OCI-LY3 (cell line): ENCODE measurements at regions not wholly inside any gene's neighbourhood (a gene's known extent, or its start where the extent isn't known, plus 50 kb on each side); places are given as distances from the start of the nearest gene placed in this dataset.

Source experiments
- H2AFZ ChIP-seq: fragments of 200-600, 300-600 bp; shearing (Covaris generic); 2 replicates; pipeline ENCODE4 v1.6.0; 2014; ENCODE audit warnings: antibody characterized with exemption, low read depth, low read length
- H3K27ac ChIP-seq: fragments of 200-600, 300-600 bp; sonication (generic); 2 replicates; pipeline ENCODE4 v1.5.1; 2014; ENCODE audit warnings: mild to moderate bottlenecking, low read length, moderate library complexity, mixed read lengths
- H3K27me3 ChIP-seq: fragments of 200-600, 300-600 bp; sonication (generic); 2 replicates; pipeline ENCODE4 v1.6.1; 2014; ENCODE audit warnings: low read depth, low read length, mixed read lengths
- H3K36me3 ChIP-seq: fragments of 200-600, 300-600 bp; sonication (generic); replicated peaks from 2 replicates; pipeline ENCODE3; 2014; ENCODE audit warnings: low read depth, low read length, mixed read lengths
- H3K4me1 ChIP-seq: fragments of 300-600, 200-600 bp; sonication (generic); 2 replicates; pipeline ENCODE4 v1.6.1; 2014; ENCODE audit warnings: low read length, mixed read lengths
- H3K4me2 ChIP-seq: fragments of 200-600, 300-600 bp; sonication (generic); 2 replicates; pipeline ENCODE4 v1.6.1; 2014; ENCODE audit warnings: low read length, mixed read lengths
- H3K4me3 ChIP-seq: fragments of 300-600, 200-600 bp; sonication (generic); 2 replicates; pipeline ENCODE4 v1.5.1; 2014; ENCODE audit warnings: antibody characterized with exemption, mild to moderate bottlenecking, low read length, moderate library complexity
- H3K79me2 ChIP-seq: fragments of 300-600, 200-600 bp; shearing (Covaris generic); 2 replicates; pipeline ENCODE4 v1.6.1; 2014; ENCODE audit warnings: mild to moderate bottlenecking, low read length, mixed read lengths
- H3K9ac ChIP-seq: fragments of 300-600, 200-600 bp; shearing (Covaris generic); 2 replicates; pipeline ENCODE4 v1.6.0; 2014; ENCODE audit warnings: mild to moderate bottlenecking, low read length, moderate library complexity
- H3K9me3 ChIP-seq: fragments of 200-600, 300-600 bp; shearing (Covaris generic); 2 replicates; pipeline ENCODE4 v1.6.1; 2014; ENCODE audit warnings: low read length, mixed read lengths; ENCODE audit not compliant: insufficient read depth
- H4K20me1 ChIP-seq: fragments of 200-600, 300-600 bp; sonication (generic); 2 replicates; pipeline ENCODE4 v1.6.1; 2016; ENCODE audit warnings: low read length, mixed read lengths; ENCODE audit not compliant: insufficient read depth
- EZH2phosphoT487 ChIP-seq: fragments of 200-600 bp; shearing (Covaris generic); IDR thresholded peaks from 2 replicates; pipeline ENCODE4 v1.6.1; 2018; ENCODE audit warnings: antibody characterized with exemption, mixed run types, low read depth
- TF ChIP-seq, protein P1 (sequence below): fragments of 200-600, 300-600 bp; sonication (generic); IDR thresholded peaks from 2 replicates; pipeline ENCODE4 v1.5.1; 2014; ENCODE audit warnings: antibody characterized with exemption, low read length, low read depth

GRCh38 chr15:94001255-94001801 is 230.0 kb upstream of the MCTP2 start:
- no peaks in the 10 kb centered on the region for H3K27me3 ChIP-seq
- no peaks in the 10 kb centered on the region for H3K4me1 ChIP-seq
- H3K79me2 ChIP-seq, result no peaks in the 10 kb centered on the region
- H3K9ac ChIP-seq, result no peak overlapping the region
- H3K4me2 ChIP-seq, result no peak overlapping the region
- no peak overlapping the region for H3K4me3 ChIP-seq
- no peaks in the 10 kb centered on the region for H4K20me1 ChIP-seq
- no peaks in the 10 kb centered on the region for H3K9me3 ChIP-seq
- no peak overlapping the region for H2AFZ ChIP-seq
- no peak for TF ChIP-seq EZH2phosphoT487
- TF ChIP-seq, protein P1, sequence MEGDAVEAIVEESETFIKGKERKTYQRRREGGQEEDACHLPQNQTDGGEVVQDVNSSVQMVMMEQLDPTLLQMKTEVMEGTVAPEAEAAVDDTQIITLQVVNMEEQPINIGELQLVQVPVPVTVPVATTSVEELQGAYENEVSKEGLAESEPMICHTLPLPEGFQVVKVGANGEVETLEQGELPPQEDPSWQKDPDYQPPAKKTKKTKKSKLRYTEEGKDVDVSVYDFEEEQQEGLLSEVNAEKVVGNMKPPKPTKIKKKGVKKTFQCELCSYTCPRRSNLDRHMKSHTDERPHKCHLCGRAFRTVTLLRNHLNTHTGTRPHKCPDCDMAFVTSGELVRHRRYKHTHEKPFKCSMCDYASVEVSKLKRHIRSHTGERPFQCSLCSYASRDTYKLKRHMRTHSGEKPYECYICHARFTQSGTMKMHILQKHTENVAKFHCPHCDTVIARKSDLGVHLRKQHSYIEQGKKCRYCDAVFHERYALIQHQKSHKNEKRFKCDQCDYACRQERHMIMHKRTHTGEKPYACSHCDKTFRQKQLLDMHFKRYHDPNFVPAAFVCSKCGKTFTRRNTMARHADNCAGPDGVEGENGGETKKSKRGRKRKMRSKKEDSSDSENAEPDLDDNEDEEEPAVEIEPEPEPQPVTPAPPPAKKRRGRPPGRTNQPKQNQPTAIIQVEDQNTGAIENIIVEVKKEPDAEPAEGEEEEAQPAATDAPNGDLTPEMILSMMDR, result no peak
- no peak overlapping the region for H3K27ac ChIP-seq
- H3K36me3 ChIP-seq, result no peaks in the 10 kb centered on the region

DNA sequence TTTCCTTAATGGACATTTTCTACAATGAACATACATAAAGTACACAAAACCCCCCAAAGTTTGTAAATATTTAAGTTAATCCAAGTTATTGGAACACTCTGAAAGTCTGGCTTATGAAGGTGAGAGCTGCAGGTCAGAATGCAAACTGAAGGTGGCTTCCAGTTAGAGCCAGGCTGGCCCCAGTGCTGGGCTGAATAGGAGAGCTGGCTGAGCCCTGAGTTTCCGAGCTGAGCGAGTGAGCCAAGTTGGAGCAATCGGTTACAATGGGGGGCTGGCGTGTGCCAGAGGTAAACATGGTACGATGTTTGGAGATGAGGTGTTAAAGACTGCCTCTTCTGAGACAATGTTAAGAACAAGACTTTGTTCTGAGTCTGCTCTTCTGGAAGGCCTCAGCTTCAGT is 230.8 kb upstream of the MCTP2 start:
- Histone ChIP-seq H3K9me3 (no peaks in the 10 kb centered on the region), H3K4me2 (no peak overlapping the region), H3K9ac (no peak overlapping the region), H3K79me2 (no peaks in the 10 kb centered on the region), H4K20me1 (no peaks in the 10 kb centered on the region), H3K27ac (no peak overlapping the region), H3K4me1 (no peaks in the 10 kb centered on the region), H2AFZ (no peak overlapping the region), H3K4me3 (no peak overlapping the region), H3K27me3 (no peaks in the 10 kb centered on the region), H3K36me3 (no peaks in the 10 kb centered on the region)
- TF ChIP-seq EZH2phosphoT487, result no peak
- TF ChIP-seq, protein P1, result no peak

GRCh38 chr15:93997071-93997658 is 234.2 kb upstream of the MCTP2 start:
- H3K27me3 ChIP-seq, result peaks cover 3% of the 10 kb centered on the region; the same call in 1 of the 2 replicates
- H3K9me3 ChIP-seq, result no peaks in the 10 kb centered on the region
- H3K9ac ChIP-seq, result no peak overlapping the region
- H3K79me2 ChIP-seq, result no peaks in the 10 kb centered on the region
- no peak overlapping the region for H2AFZ ChIP-seq
- no peak overlapping the region for H3K27ac ChIP-seq
- H4K20me1 ChIP-seq, result no peaks in the 10 kb centered on the region
- TF ChIP-seq, protein P1, result peak; percentile 68
- no peak for TF ChIP-seq EZH2phosphoT487
- no peaks in the 10 kb centered on the region for H3K4me1 ChIP-seq
- H3K4me3 ChIP-seq, result no peak overlapping the region
- H3K36me3 ChIP-seq, result no peaks in the 10 kb centered on the region
- no peak overlapping the region for H3K4me2 ChIP-seq

DNA sequence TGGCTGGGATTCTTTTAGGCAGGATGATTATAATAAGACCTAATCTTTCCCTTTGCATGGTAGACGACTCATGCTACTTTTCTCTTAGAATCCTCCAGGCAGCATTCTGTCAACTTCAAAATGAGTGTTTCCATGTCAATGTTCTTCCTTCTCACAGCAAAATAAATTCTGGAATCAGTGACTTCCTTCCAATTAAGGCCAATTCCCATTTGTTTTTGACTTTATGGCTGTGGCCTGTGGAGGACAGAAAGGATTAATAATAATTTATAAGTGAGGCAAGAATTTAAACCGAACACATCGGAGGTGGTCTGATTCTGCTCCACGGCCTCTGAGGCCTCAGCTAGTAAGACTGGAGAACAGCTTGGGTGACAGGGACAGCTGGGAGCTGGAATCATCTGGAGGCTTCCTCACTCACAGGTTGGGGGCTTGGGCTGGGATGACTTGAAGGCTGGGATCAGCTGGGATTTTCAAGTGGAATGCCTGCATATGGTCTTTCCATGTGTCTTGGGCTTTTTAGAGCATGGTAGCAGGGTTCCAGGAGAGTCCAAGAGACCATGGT is 241.8 kb upstream of the MCTP2 start:
- no peaks in the 10 kb centered on the region for H3K36me3 ChIP-seq
- H3K4me1 ChIP-seq, result no peaks in the 10 kb centered on the region
- H3K4me3 ChIP-seq, result no peak overlapping the region
- no peak overlapping the region for H3K4me2 ChIP-seq
- peaks cover 3% of the 10 kb centered on the region; the same call in 1 of the 2 replicates for H3K27me3 ChIP-seq
- H3K9me3 ChIP-seq, result no peaks in the 10 kb centered on the region
- TF ChIP-seq EZH2phosphoT487, result no peak
- no peak overlapping the region for H3K27ac ChIP-seq
- no peak overlapping the region for H2AFZ ChIP-seq
- no peak overlapping the region for H3K9ac ChIP-seq
- no peaks in the 10 kb centered on the region for H4K20me1 ChIP-seq
- H3K79me2 ChIP-seq, result no peaks in the 10 kb centered on the region
